ENCODE measurements at regions not wholly inside any gene's neighbourhood (a gene's known extent, or its start where the extent isn't known, plus 50 kb on each side); places are given as distances from the start of the nearest gene placed in this dataset.

DNA sequence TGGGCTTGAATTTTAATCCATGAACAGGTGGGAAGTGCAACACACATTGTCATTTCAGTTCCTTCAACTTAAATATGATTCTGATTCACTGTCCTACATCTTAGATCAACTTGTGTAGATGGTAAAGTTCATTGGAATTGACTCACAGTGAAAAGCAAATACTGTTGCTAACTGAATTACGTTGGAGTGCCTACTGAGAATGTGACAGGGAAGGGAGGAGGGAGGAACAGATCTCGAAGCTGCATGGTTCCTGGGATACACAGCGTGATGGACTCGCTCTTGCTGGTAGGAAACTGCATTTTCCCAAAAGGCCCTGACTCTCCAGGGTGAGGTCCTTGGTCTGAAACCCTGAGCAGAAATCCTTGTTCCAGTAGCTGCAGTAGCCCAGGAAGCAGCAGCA is 284.2 kb downstream of the USP46 start:
- no peaks in the 10 kb centered on the region for H3K27me3 ChIP-seq (ENCODE audit: insufficient read depth, low read depth)
- H3K27ac ChIP-seq, result no peak overlapping the region
- no TSS peak for BruUV-seq (replicated peaks)
- CTCF ChIA-PET, result no interaction called here
- H3K36me3 ChIP-seq (ENCODE audit: low read depth), result no peaks in the 10 kb centered on the region
- no peak for TF ChIP-seq EZH2 (IDR thresholded peaks at IDR 0.05; ENCODE audit: low read depth)
- TF ChIP-seq, protein P1, sequence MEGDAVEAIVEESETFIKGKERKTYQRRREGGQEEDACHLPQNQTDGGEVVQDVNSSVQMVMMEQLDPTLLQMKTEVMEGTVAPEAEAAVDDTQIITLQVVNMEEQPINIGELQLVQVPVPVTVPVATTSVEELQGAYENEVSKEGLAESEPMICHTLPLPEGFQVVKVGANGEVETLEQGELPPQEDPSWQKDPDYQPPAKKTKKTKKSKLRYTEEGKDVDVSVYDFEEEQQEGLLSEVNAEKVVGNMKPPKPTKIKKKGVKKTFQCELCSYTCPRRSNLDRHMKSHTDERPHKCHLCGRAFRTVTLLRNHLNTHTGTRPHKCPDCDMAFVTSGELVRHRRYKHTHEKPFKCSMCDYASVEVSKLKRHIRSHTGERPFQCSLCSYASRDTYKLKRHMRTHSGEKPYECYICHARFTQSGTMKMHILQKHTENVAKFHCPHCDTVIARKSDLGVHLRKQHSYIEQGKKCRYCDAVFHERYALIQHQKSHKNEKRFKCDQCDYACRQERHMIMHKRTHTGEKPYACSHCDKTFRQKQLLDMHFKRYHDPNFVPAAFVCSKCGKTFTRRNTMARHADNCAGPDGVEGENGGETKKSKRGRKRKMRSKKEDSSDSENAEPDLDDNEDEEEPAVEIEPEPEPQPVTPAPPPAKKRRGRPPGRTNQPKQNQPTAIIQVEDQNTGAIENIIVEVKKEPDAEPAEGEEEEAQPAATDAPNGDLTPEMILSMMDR (conservative IDR thresholded peaks at IDR 0.05), result no peak
- no peak overlapping the region for H3K4me2 ChIP-seq
- DNase-seq, result no peak
- POLR2A ChIA-PET (ENCODE audit: unreplicated experiment), result no interaction called here
- no peaks in the 10 kb centered on the region for H3K4me1 ChIP-seq (replicated peaks; ENCODE audit: insufficient read depth)
- no peaks in the 10 kb centered on the region for H3K79me2 ChIP-seq (ENCODE audit: low read depth)
- no peaks in the 10 kb centered on the region for H3K9me3 ChIP-seq (ENCODE audit: insufficient read depth, low read depth)
- H3K9me2 ChIP-seq (ENCODE audit: insufficient read depth), result no peaks in the 10 kb centered on the region
- H3K4me3 ChIP-seq, result no peak overlapping the region
- intact Hi-C loops (cut with micrococcal nuclease; ENCODE audit: unreplicated experiment), result loop anchor here (10.0 kb wide), 1 partner anchor 1530 kb away; no protein-coding TSS in a partner anchor
- H4K20me1 ChIP-seq (ENCODE audit: insufficient read depth), result no peaks in the 10 kb centered on the region
- no peak overlapping the region for H2AFZ ChIP-seq
- H3F3A ChIP-seq (ENCODE audit: insufficient read depth, low read depth), result no peaks in the 10 kb centered on the region

DNA sequence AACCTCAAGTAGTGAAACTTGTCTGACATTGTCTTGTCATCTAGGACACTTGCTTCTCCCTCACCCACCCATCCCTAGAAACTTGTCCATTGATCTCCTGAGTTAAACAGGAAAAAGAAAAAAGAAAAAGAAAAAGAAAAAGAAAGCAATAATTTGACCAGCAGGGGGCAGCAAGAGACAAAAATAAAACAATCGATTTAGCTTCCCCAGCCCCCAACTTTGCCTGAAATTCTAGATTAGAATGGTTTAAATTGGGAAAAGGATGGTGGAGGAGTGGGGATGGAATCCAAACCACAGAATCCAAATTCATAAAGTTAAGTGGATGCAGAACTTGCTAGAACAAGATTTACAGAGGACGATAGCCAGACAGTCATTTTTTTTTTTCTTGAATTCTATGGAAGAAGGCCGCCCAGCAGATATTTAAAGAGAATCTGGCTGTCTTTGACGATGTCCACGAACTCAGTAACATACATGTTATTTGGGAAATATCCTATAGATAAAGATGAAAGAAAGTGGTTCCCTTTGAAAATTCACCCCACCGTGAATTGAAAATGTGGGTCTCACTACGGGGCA is 282.9 kb downstream of the USP46 start:
- no peaks in the 10 kb centered on the region for H3F3A ChIP-seq (ENCODE audit: insufficient read depth, low read depth)
- no peak overlapping the region for H3K27ac ChIP-seq
- no peaks in the 10 kb centered on the region for H3K4me1 ChIP-seq (replicated peaks; ENCODE audit: insufficient read depth)
- no peaks in the 10 kb centered on the region for H3K27me3 ChIP-seq (ENCODE audit: insufficient read depth, low read depth)
- no peaks in the 10 kb centered on the region for H3K9me2 ChIP-seq (ENCODE audit: insufficient read depth)
- DNase-seq, result no peak
- intact Hi-C loops (cut with micrococcal nuclease; ENCODE audit: unreplicated experiment), result loop anchor here (2.0 to 10.0 kb wide), 2 partner anchors 607 to 1529 kb away; no protein-coding TSS in a partner anchor
- no TSS peak for BruUV-seq (replicated peaks)
- no peak overlapping the region for H2AFZ ChIP-seq
- H3K79me2 ChIP-seq (ENCODE audit: low read depth), result no peaks in the 10 kb centered on the region
- POLR2A ChIA-PET (ENCODE audit: unreplicated experiment), result no interaction called here
- no peaks in the 10 kb centered on the region for H3K36me3 ChIP-seq (ENCODE audit: low read depth)
- no peaks in the 10 kb centered on the region for H4K20me1 ChIP-seq (ENCODE audit: insufficient read depth)
- H3K4me3 ChIP-seq, result no peak overlapping the region
- no peaks in the 10 kb centered on the region for H3K9me3 ChIP-seq (ENCODE audit: insufficient read depth, low read depth)
- TF ChIP-seq, protein P1 (conservative IDR thresholded peaks at IDR 0.05), result peak; percentile 84
- no peak for TF ChIP-seq EZH2 (IDR thresholded peaks at IDR 0.05; ENCODE audit: low read depth)
- no peak overlapping the region for H3K4me2 ChIP-seq
- CTCF ChIA-PET, result interaction anchor here (0.6 kb wide), 1 partner anchor 340 kb away, joined by 3 read pairs; no protein-coding TSS in a partner anchor

DNA sequence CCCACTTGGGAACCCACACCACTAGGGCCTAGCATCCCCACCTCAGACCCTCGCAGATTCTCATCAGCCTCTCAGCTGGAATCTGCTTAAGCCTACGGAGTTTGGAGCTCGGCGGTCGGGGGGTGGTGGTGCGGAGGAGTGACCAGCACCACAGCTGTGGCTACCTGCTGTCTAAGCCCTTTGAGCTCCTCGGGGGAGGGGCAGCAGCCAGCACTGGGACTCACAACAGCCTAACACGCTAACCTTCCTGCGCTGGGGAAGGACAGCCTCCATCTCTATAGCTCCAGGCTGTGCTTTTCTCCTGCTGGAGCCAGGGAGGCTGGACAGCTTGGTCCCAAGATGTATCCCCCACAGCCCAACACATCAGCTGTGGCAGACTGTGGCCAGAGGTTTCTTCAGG is 281.5 kb downstream of the USP46 start:
- no peaks in the 10 kb centered on the region for H4K20me1 ChIP-seq (ENCODE audit: insufficient read depth)
- no peak overlapping the region for H3K4me3 ChIP-seq
- no peaks in the 10 kb centered on the region for H3K9me3 ChIP-seq (ENCODE audit: insufficient read depth, low read depth)
- H3K27me3 ChIP-seq (ENCODE audit: insufficient read depth, low read depth), result no peaks in the 10 kb centered on the region
- POLR2A ChIA-PET (ENCODE audit: unreplicated experiment), result no interaction called here
- H3K9me2 ChIP-seq (ENCODE audit: insufficient read depth), result no peaks in the 10 kb centered on the region
- H3F3A ChIP-seq (ENCODE audit: insufficient read depth, low read depth), result no peaks in the 10 kb centered on the region
- no peak overlapping the region for H3K4me2 ChIP-seq
- H2AFZ ChIP-seq, result no peak overlapping the region
- no peak for DNase-seq
- no peak overlapping the region for H3K27ac ChIP-seq
- CTCF ChIA-PET, result interaction anchor here (0.5 kb wide), 1 partner anchor 809 kb away, joined by 3 read pairs; no protein-coding TSS in a partner anchor
- TF ChIP-seq, protein P1 (conservative IDR thresholded peaks at IDR 0.05), result no peak
- no peak for TF ChIP-seq EZH2 (IDR thresholded peaks at IDR 0.05; ENCODE audit: low read depth)
- no TSS peak for BruUV-seq (replicated peaks)
- H3K4me1 ChIP-seq (replicated peaks; ENCODE audit: insufficient read depth), result no peaks in the 10 kb centered on the region
- H3K36me3 ChIP-seq (ENCODE audit: low read depth), result no peaks in the 10 kb centered on the region
- no peaks in the 10 kb centered on the region for H3K79me2 ChIP-seq (ENCODE audit: low read depth)
- intact Hi-C loops (cut with micrococcal nuclease; ENCODE audit: unreplicated experiment), result loop anchor here (2.0 to 10.0 kb wide), 2 partner anchors 605 to 1527 kb away; no protein-coding TSS in a partner anchor

All from PC-9 (cell line).